ENCODE measurements at regions not wholly inside any gene's neighbourhood (a gene's known extent, or its start where the extent isn't known, plus 50 kb on each side); places are given as distances from the start of the nearest gene placed in this dataset.
"Not testable (repeated sequence)": the region's sequence is repeated elsewhere in the genome, so short reads cannot be mapped to it uniquely, and the experiment has no call there.

GRCh38 chr14:106268013-106268727 lies 741.8 kb downstream of the TMEM121 start:
- no peak for DNase-seq (ENCODE audit: low spot score)
- peak; percentile 41 for TF ChIP-seq CTCF (IDR thresholded peaks at IDR 0.05; ENCODE audit: extremely low read depth, missing control alignments)

- TF ChIP-seq CTCF (IDR thresholded peaks at IDR 0.05; ENCODE audit: extremely low read depth, missing control alignments) = no peak
Observed at GRCh38 chr14:106269029-106269428, 742.6 kb downstream of the TMEM121 start.

GRCh38 chr14:106269451-106270204 lies 743.2 kb downstream of the TMEM121 start:
- DNase-seq (ENCODE audit: low spot score) = no peak
- no peak for TF ChIP-seq CTCF (IDR thresholded peaks at IDR 0.05; ENCODE audit: extremely low read depth, missing control alignments)

More at GRCh38 chr14:106269029-106269428, 742.6 kb downstream of the TMEM121 start:
- no peak for DNase-seq (ENCODE audit: low spot score)

GRCh38 chr14:106270476-106271121 lies 744.2 kb downstream of the TMEM121 start:
- DNase-seq (ENCODE audit: low spot score) = not testable (repeated sequence)

GRCh38 chr14:106276326-106277267 lies 750.2 kb downstream of the TMEM121 start:
- no peak for DNase-seq (ENCODE audit: low spot score)
- TF ChIP-seq CTCF (IDR thresholded peaks at IDR 0.05; ENCODE audit: extremely low read depth, missing control alignments) = no peak

- DNase-seq (ENCODE audit: low spot score) = peak; percentile 48
- peak; percentile 74 for TF ChIP-seq CTCF (IDR thresholded peaks at IDR 0.05; ENCODE audit: extremely low read depth, missing control alignments)
Observed at GRCh38 chr14:106277503-106277902, 751.1 kb downstream of the TMEM121 start.

GRCh38 chr14:106280876-106281275 lies 754.5 kb downstream of the TMEM121 start:
- TF ChIP-seq CTCF (IDR thresholded peaks at IDR 0.05; ENCODE audit: extremely low read depth, missing control alignments) = no peak
- no peak for DNase-seq (ENCODE audit: low spot score)

All from GM20000 (cell line).